ENCODE measurements at regions not wholly inside any gene's neighbourhood (a gene's known extent, or its start where the extent isn't known, plus 50 kb on each side); places are given as distances from the start of the nearest gene placed in this dataset.

DNA sequence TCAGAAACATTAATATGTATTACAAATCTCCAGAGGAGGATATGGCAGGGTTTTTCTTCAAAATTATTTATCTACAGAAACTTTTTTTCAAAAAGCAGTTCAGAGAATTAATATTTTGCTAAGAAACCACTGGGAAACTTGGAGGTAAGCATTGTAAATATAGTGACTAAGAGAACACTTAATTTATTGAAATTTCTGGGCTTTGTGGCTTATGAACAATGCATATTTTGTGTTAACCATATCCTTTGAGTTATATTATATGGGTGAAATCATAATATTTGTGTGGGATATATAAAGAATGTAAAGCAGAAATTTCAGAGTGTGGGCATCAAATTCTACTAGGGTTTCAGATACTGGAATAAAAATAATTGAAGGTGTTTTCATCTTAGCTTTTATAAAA, 1059.2 kb downstream of the ZPLD1 start:
- no peak for TF ChIP-seq EZH2 (IDR thresholded peaks at IDR 0.05; ENCODE audit: low read length)
- TF ChIP-seq, protein P1, sequence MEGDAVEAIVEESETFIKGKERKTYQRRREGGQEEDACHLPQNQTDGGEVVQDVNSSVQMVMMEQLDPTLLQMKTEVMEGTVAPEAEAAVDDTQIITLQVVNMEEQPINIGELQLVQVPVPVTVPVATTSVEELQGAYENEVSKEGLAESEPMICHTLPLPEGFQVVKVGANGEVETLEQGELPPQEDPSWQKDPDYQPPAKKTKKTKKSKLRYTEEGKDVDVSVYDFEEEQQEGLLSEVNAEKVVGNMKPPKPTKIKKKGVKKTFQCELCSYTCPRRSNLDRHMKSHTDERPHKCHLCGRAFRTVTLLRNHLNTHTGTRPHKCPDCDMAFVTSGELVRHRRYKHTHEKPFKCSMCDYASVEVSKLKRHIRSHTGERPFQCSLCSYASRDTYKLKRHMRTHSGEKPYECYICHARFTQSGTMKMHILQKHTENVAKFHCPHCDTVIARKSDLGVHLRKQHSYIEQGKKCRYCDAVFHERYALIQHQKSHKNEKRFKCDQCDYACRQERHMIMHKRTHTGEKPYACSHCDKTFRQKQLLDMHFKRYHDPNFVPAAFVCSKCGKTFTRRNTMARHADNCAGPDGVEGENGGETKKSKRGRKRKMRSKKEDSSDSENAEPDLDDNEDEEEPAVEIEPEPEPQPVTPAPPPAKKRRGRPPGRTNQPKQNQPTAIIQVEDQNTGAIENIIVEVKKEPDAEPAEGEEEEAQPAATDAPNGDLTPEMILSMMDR (optimal IDR thresholded peaks at IDR 0.05 in 1 of 3, IDR thresholded peaks at IDR 0.05 in 1 of 3, conservative IDR thresholded peaks at IDR 0.05 in 1 of 3; ENCODE audit: extremely low read depth in 1 of 3, insufficient read depth in 2 of 3, low read length in 3 of 3): no peak
- no peak overlapping the region for H3K4me3 ChIP-seq (ENCODE audit: control insufficient read depth in 2 of 3, extremely low read depth in 1 of 3, insufficient read depth in 2 of 3, low read depth in 1 of 3, low read length in 3 of 3)
- no peak overlapping the region for H3K27ac ChIP-seq (ENCODE audit: control insufficient read depth, insufficient read depth, low read length)
- no peaks in the 10 kb centered on the region for H3K4me1 ChIP-seq (ENCODE audit: control insufficient read depth, extremely low read depth, insufficient read depth, low read length)
- DNase-seq (ENCODE audit: low read depth, low spot score) (no peak), FAIRE-seq (no peak)
- no peaks in the 10 kb centered on the region for H3K79me2 ChIP-seq (ENCODE audit: control insufficient read depth, insufficient read depth, low read length)
- dilution Hi-C loops (cut with MboI; ENCODE audit: extremely low pct_ligation_motif_present, low sequenced_read_pairs): no loop called here
- no peaks in the 10 kb centered on the region for H3K9me3 ChIP-seq (ENCODE audit: control insufficient read depth, low read depth, low read length)
- no peaks in the 10 kb centered on the region for H3K27me3 ChIP-seq (ENCODE audit: control insufficient read depth, extremely low read depth, insufficient read depth, low read length)
- no peaks in the 10 kb centered on the region for H3K36me3 ChIP-seq (ENCODE audit: control insufficient read depth in 2 of 2, extremely low read depth in 1 of 2, insufficient read depth in 2 of 2, low read length in 2 of 2)
- no peak overlapping the region for H3K9ac ChIP-seq (ENCODE audit: control insufficient read depth, extremely low read depth, insufficient read depth, low read length)
- H3K4me2 ChIP-seq (ENCODE audit: control insufficient read depth, extremely low read depth, insufficient read depth, low read depth, low read length): no peak overlapping the region
- no peaks in the 10 kb centered on the region for H4K20me1 ChIP-seq (ENCODE audit: control insufficient read depth, extremely low read depth, insufficient read depth, low read length)
- no peak overlapping the region for H2AFZ ChIP-seq (ENCODE audit: control insufficient read depth, low read length)
- no peaks in the 10 kb centered on the region for H3K9me1 ChIP-seq (ENCODE audit: control insufficient read depth, extremely low read depth, insufficient read depth, low read length)

DNA sequence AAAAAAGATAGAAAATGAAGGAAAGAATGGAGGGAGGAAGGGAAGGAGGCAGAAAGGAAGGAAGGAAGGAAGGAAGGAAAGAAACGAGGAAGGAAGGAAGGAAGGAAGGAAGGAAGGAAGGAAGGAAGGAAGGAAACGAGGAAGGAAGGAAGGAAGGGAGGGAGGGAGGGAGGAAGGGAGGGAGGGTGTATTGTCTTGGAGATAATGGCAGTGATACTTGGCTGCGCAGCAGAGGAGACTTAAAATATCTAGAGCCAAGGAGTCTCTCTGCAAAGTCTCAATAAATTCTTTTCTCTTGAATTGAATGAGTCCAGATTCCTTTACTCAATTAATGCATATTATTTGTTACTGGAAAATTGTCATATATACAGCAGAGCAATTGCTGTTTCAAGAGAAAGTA, 1059.7 kb downstream of the ZPLD1 start:
- dilution Hi-C loops (cut with MboI; ENCODE audit: extremely low pct_ligation_motif_present, low sequenced_read_pairs): no loop called here
- H3K9me1 ChIP-seq (ENCODE audit: control insufficient read depth, extremely low read depth, insufficient read depth, low read length): no peaks in the 10 kb centered on the region
- no peak overlapping the region for H3K27ac ChIP-seq (ENCODE audit: control insufficient read depth, insufficient read depth, low read length)
- no peak for DNase-seq (ENCODE audit: low read depth, low spot score)
- no peaks in the 10 kb centered on the region for H3K36me3 ChIP-seq (ENCODE audit: control insufficient read depth in 2 of 2, extremely low read depth in 1 of 2, insufficient read depth in 2 of 2, low read length in 2 of 2)
- H4K20me1 ChIP-seq (ENCODE audit: control insufficient read depth, extremely low read depth, insufficient read depth, low read length): no peaks in the 10 kb centered on the region
- H3K4me2 ChIP-seq (ENCODE audit: control insufficient read depth, extremely low read depth, insufficient read depth, low read depth, low read length): no peak overlapping the region
- TF ChIP-seq, protein P1 (optimal IDR thresholded peaks at IDR 0.05 in 1 of 3, IDR thresholded peaks at IDR 0.05 in 1 of 3, conservative IDR thresholded peaks at IDR 0.05 in 1 of 3; ENCODE audit: extremely low read depth in 1 of 3, insufficient read depth in 2 of 3, low read length in 3 of 3): no peak
- no peak for TF ChIP-seq EZH2 (IDR thresholded peaks at IDR 0.05; ENCODE audit: low read length)
- no peaks in the 10 kb centered on the region for H3K9me3 ChIP-seq (ENCODE audit: control insufficient read depth, low read depth, low read length)
- no peaks in the 10 kb centered on the region for H3K79me2 ChIP-seq (ENCODE audit: control insufficient read depth, insufficient read depth, low read length)
- no peaks in the 10 kb centered on the region for H3K27me3 ChIP-seq (ENCODE audit: control insufficient read depth, extremely low read depth, insufficient read depth, low read length)
- no peak overlapping the region for H3K4me3 ChIP-seq (ENCODE audit: control insufficient read depth in 2 of 3, extremely low read depth in 1 of 3, insufficient read depth in 2 of 3, low read depth in 1 of 3, low read length in 3 of 3)
- no peaks in the 10 kb centered on the region for H3K4me1 ChIP-seq (ENCODE audit: control insufficient read depth, extremely low read depth, insufficient read depth, low read length)
- no peak overlapping the region for H3K9ac ChIP-seq (ENCODE audit: control insufficient read depth, extremely low read depth, insufficient read depth, low read length)
- FAIRE-seq: no peak
- no peak overlapping the region for H2AFZ ChIP-seq (ENCODE audit: control insufficient read depth, low read length)
